ENCODE measurements at regions not wholly inside any gene's neighbourhood (a gene's known extent, or its start where the extent isn't known, plus 50 kb on each side); places are given as distances from the start of the nearest gene placed in this dataset.
"Not testable (repeated sequence)": the region's sequence is repeated elsewhere in the genome, so short reads cannot be mapped to it uniquely, and the experiment has no call there.

- DNase-seq (ENCODE audit: low read depth), result no peak
These were observed 118.1 kb downstream of the EBLN2 start for GRCh38 chr3:73179601-73180000.

- no peak for DNase-seq (ENCODE audit: low read depth)
These were observed 125.3 kb downstream of the EBLN2 start for GRCh38 chr3:73186741-73187140.

- DNase-seq (ENCODE audit: low read depth), result no peak
These were observed 125.9 kb downstream of the EBLN2 start for GRCh38 chr3:73187328-73187727.

- DNase-seq (ENCODE audit: low read depth), result no peak
These were observed 127.2 kb downstream of the EBLN2 start for GRCh38 chr3:73188707-73189106.

GRCh38 chr3:73192036-73192738 lies 130.7 kb downstream of the EBLN2 start:
- DNase-seq (ENCODE audit: low read depth), result no peak

GRCh38 chr3:73193943-73194342 lies 132.5 kb downstream of the EBLN2 start:
- not testable (repeated sequence) for DNase-seq (ENCODE audit: low read depth)

GRCh38 chr3:73197187-73197586 lies 135.7 kb downstream of the EBLN2 start:
- no peak for DNase-seq (ENCODE audit: low read depth)

GRCh38 chr3:73203101-73203500 lies 141.6 kb downstream of the EBLN2 start:
- no peak for DNase-seq (ENCODE audit: low read depth)

GRCh38 chr3:73203633-73204032 lies 142.2 kb downstream of the EBLN2 start:
- no peak for DNase-seq (ENCODE audit: low read depth)

GRCh38 chr3:73204841-73205240 lies 143.4 kb downstream of the EBLN2 start:
- DNase-seq (ENCODE audit: low read depth), result no peak

- DNase-seq (ENCODE audit: low read depth), result no peak
These were observed 144.6 kb downstream of the EBLN2 start for GRCh38 chr3:73206030-73206429.

GRCh38 chr3:73207946-73208440 lies 146.5 kb downstream of the EBLN2 start:
- no peak for DNase-seq (ENCODE audit: low read depth)

GRCh38 chr3:73210759-73211158 lies 149.3 kb downstream of the EBLN2 start:
- no peak for DNase-seq (ENCODE audit: low read depth)

- DNase-seq (ENCODE audit: low read depth), result no peak
These were observed 151.2 kb downstream of the EBLN2 start for GRCh38 chr3:73212683-73213082.

- peak; percentile 82 for DNase-seq (ENCODE audit: low read depth)
These were observed 152.4 kb downstream of the EBLN2 start for GRCh38 chr3:73213896-73214295.

- peak; percentile 9 for DNase-seq (ENCODE audit: low read depth)
These were observed 153.4 kb downstream of the EBLN2 start for GRCh38 chr3:73214846-73215245.

GRCh38 chr3:73215281-73215680 lies 153.8 kb downstream of the EBLN2 start:
- DNase-seq (ENCODE audit: low read depth), result peak; percentile 27

GRCh38 chr3:73215901-73216300 lies 154.4 kb downstream of the EBLN2 start:
- no peak for DNase-seq (ENCODE audit: low read depth)

- DNase-seq (ENCODE audit: low read depth), result no peak
These were observed 154.9 kb downstream of the EBLN2 start for GRCh38 chr3:73216310-73216709.

GRCh38 chr3:73222126-73222525 lies 160.7 kb downstream of the EBLN2 start:
- DNase-seq (ENCODE audit: low read depth), result no peak

- no peak for DNase-seq (ENCODE audit: low read depth)
These were observed 163.8 kb downstream of the EBLN2 start for GRCh38 chr3:73225146-73225855.

GRCh38 chr3:73225991-73226390 lies 164.5 kb downstream of the EBLN2 start:
- DNase-seq (ENCODE audit: low read depth), result peak; percentile 31

- no peak for DNase-seq (ENCODE audit: low read depth)
These were observed 166.5 kb downstream of the EBLN2 start for GRCh38 chr3:73228000-73228399.

- peak; percentile 13 for DNase-seq (ENCODE audit: low read depth)
These were observed 167.0 kb downstream of the EBLN2 start for GRCh38 chr3:73228437-73228836.
